LNCaP clone FGC (cell line): ENCODE measurements at regions not wholly inside any gene's neighbourhood (a gene's known extent, or its start where the extent isn't known, plus 50 kb on each side); places are given as distances from the start of the nearest gene placed in this dataset.

ENCODE experiments used
- DNase-seq: peaks from one replicate; pipeline ENCODE4 v3.0.0-alpha.2; 2011; ENCODE audit warnings: low read depth
- H3K4me3 ChIP-seq: 2 replicates; pipeline ENCODE4 v1.5.1; 2011; ENCODE audit warnings: mild to moderate bottlenecking, low read depth, low read length, control low read depth
- CTCF ChIP-seq: IDR thresholded peaks from 2 replicates; pipeline ENCODE4 v1.5.1; 2012; ENCODE audit warnings: mild to moderate bottlenecking; ENCODE audit not compliant: control insufficient read depth, insufficient read depth; ENCODE audit errors: extremely low read depth

GRCh38 chr3:147471741-147472140 is 62.6 kb downstream of the ZIC1 start:
- no peak for TF ChIP-seq CTCF
- DNase-seq: no peak
- no peak overlapping the region for H3K4me3 ChIP-seq

GRCh38 chr3:147472846-147473245 is 63.7 kb downstream of the ZIC1 start:
- TF ChIP-seq CTCF: no peak
- DNase-seq: no peak
- H3K4me3 ChIP-seq: no peak overlapping the region

GRCh38 chr3:147483145-147483544 is 74.0 kb downstream of the ZIC1 start:
- DNase-seq: no peak
- H3K4me3 ChIP-seq: no peak overlapping the region
- TF ChIP-seq CTCF: no peak

- no peak for DNase-seq
- H3K4me3 ChIP-seq: no peak overlapping the region
- TF ChIP-seq CTCF: no peak
These were observed 74.4 kb downstream of the ZIC1 start for GRCh38 chr3:147483578-147483977.

GRCh38 chr3:147493065-147493464 is 83.9 kb downstream of the ZIC1 start:
- H3K4me3 ChIP-seq: no peak overlapping the region
- DNase-seq: no peak
- no peak for TF ChIP-seq CTCF

- TF ChIP-seq CTCF: no peak
- DNase-seq: no peak
- H3K4me3 ChIP-seq: no peak overlapping the region
These were observed 84.5 kb downstream of the ZIC1 start for GRCh38 chr3:147493666-147494065.

- H3K4me3 ChIP-seq: no peak overlapping the region
- TF ChIP-seq CTCF: no peak
- no peak for DNase-seq
These were observed 88.1 kb downstream of the ZIC1 start for GRCh38 chr3:147497286-147497685.
